CD1c-positive myeloid dendritic cell (primary cell): ENCODE measurements at regions not wholly inside any gene's neighbourhood (a gene's known extent, or its start where the extent isn't known, plus 50 kb on each side); places are given as distances from the start of the nearest gene placed in this dataset.

ENCODE experiments used
- DNase-seq: peaks from one replicate; pipeline ENCODE4 v3.0.0-alpha.2; 2016; ENCODE audit errors: extremely low spot score

DNA sequence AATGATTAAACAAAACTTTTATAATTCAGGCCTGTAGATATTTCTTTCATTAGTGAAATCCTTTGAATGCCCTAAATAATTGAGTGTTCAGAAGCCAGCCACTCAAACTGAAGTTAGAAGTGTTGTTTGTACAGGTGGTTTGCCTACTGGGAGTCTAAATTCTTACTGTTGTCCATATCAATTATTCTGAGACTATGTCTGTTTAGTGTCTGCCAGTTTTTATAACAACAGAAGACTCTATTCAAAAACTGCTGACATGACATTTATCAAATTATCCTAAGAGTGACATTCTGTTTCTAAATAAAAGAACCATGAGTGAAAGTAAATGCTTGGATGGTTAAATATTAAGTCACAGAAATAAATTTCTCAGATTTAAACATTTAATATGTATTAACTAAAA lies 375.1 kb downstream of the FAT4 start:
- no peak for DNase-seq

GRCh38 chr4:125693228-125693627 lies 378.5 kb downstream of the FAT4 start:
- DNase-seq = no peak

DNA sequence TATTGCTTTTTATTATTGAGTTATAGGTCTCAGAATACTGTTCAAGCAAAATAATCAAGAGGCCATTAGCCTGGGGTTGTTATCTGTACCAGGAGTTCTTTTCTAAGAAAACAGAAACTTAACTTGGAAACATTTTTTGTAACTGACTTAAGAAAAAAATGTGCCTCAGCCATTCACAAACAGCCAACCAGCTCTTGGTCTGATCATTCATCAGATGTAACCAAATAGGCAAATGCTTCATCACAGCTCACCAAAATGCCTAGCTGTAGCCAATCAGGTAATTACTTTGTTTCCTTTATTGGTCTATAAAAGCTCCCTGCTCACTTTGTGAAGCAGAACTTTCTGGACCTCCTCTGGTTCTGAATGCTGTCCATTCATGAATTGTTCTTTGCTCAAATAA lies 387.7 kb downstream of the FAT4 start:
- DNase-seq = no peak

- DNase-seq = no peak
Measured at GRCh38 chr4:125703443-125703842, 388.7 kb downstream of the FAT4 start.

DNA sequence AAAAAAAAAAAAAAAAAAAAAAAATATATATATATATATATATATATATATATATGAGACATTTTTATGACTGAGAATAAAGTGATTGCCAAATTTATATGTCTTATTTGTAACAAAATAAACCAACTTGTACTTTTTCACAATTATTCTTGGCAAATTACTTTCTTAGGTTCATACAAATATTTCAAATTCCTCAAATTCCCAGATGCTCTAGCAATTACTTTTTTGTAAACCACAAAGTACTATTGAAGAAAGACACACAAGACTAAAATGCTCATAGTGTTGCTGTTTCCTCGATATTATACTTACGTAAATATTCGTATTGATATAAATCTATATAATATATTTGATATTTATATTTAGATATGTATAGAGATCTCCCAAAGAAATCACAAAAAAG lies 390.0 kb downstream of the FAT4 start:
- no peak for DNase-seq

DNA sequence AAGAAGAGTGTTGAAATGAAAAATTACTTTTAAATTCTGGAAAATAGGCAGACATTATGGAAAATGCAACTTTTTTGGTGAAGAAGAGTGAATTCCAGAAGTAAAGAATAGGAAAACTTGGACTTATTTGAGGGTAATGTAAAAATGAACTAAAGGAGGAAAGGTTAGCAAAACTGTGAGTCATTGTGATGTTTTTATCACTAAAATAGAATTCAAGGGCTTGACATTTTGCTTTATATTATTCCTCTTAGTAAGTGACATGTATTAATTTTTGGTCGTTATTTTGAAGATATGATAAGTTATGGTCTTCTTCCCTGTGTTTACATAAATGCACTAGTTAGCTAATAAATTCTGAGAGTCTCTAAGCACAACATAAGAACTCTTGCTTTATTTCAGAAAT lies 390.9 kb downstream of the FAT4 start:
- DNase-seq = no peak

DNA sequence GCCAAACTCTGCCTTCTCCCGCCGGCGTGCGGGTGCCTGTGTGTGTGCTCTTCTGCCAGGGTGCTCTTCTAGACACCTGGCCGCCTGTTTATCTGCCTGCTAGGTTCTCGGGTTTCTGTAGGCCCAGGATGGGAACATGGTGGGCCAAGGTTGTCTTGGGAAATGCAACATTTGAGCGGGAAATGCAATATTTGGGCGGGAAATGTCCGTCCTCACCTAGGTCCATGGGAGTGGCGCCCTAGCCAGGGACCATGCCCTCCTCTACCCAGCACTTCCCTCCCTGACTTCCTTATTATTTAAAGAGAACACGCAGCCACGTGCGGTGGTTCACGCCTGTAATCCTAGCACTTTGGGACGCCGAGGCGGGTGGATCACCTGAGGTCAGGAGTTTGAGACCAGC lies 392.6 kb downstream of the FAT4 start:
- DNase-seq = no peak

GRCh38 chr4:125710766-125711165 lies 396.0 kb downstream of the FAT4 start:
- DNase-seq = no peak

GRCh38 chr4:125714049-125714448 lies 399.3 kb downstream of the FAT4 start:
- no peak for DNase-seq

- DNase-seq = no peak
Measured at GRCh38 chr4:125714845-125715244, 400.1 kb downstream of the FAT4 start.

- DNase-seq = no peak
Measured at GRCh38 chr4:125719987-125720386, 405.2 kb downstream of the FAT4 start.

- no peak for DNase-seq
Measured at GRCh38 chr4:125722009-125722408, 407.3 kb downstream of the FAT4 start.

DNA sequence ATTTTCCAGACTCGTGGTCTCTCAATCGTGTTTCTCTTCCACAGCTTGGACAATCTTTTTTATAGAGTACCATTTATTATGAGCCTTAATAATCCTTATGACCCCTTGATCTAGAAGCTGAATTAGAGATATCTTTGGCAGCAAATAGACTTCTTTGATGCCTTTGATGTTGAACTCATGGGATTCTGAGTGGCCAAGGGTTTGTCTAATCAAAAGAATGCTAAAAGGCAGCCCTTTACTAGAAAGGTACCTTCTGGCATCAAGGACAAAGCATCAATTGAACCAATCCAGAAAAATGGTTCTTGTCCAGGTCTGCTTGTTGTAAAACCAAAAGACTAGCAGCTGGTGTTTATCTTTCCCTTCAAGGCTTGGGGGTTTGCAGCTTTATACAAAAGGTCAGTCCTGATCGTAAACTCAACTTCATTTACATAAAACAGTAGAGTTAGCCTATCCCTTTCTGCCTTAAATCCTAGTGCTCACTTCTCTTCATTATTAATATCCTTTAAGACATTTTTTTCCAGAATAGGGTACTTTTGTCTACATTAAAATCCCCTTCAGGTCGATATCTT lies 411.3 kb downstream of the FAT4 start:
- DNase-seq = no peak

GRCh38 chr4:125727931-125728330 lies 413.2 kb downstream of the FAT4 start:
- no peak for DNase-seq

DNA sequence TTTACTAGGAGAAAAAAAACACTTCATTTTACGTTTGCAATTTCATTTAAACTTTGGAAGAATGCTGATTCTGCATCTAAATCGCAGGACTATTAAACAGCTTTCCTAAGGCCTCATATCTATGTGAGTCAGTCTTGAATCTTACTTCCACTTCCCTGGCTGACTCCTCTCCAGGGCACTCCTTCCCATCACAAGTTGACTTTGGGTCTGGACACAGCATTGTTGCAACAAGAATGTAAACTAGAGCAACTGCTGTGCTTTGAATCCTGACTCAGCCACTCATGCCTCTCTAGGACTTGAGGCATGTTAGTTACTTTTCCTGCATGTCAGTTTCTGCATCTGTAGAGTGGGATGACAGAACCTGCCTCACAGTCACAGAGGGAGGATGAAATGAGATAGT lies 413.8 kb downstream of the FAT4 start:
- DNase-seq = no peak

- DNase-seq = no peak
Measured at GRCh38 chr4:125729171-125729570, 414.4 kb downstream of the FAT4 start.

- DNase-seq = no peak
Measured at GRCh38 chr4:125732632-125733031, 417.9 kb downstream of the FAT4 start.

DNA sequence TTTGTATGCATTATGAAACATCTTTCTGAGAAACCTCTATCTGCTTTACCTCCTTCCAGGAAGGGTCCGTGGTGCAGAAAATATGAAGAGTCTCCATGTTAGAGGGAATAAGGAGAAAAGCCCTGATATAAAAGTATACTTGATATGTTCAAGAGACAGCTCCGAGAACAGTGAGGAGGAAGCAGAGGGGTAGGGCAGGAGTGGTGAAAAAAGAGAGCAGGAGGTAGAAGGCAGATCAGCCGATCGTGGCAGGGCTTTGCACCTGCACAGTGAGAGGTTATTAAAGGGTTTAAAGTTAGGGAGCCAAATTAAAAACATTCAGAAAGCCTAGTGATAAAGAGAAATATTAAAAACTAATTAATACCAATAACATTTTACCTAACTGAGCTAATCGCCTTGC lies 419.7 kb downstream of the FAT4 start:
- no peak for DNase-seq

DNA sequence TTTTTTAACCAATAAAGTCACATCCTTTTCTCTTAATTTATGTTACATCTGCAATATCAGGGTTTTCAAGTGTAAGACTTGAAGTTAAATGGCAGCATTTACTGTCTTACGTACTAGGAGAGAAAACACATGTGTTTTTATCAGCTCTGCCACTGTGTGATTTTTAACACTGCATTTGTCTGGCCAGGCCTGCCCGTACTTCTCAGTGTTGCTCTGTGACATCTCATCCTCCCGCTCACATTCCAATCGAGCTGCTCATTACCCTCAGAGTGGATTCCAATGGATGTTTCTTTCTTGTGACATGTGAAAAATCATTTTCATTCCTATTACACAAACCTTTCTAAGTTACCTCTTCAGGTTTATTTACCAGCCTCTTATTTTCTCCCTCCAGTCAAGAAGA lies 420.3 kb downstream of the FAT4 start:
- no peak for DNase-seq

GRCh38 chr4:125736057-125736456 lies 421.3 kb downstream of the FAT4 start:
- no peak for DNase-seq

DNA sequence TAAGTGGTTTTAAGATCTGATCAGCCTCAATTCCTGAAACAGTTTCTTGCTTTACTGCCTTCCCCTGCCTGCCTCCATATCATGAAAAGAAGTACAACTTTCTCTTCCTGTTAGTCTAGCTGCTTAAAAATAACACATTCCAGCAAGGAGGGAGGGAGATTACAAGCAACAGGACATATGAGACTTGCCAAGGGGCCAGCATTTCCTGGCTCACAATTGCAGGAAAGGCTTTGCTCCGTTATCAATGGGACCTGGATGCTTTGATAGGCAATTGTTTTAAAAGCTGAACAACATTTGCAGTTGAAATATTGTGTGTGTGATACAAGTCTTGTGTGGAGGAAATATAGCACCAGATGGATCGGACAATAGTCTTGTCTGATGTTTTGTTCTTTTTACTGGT lies 425.0 kb downstream of the FAT4 start:
- DNase-seq = no peak

DNA sequence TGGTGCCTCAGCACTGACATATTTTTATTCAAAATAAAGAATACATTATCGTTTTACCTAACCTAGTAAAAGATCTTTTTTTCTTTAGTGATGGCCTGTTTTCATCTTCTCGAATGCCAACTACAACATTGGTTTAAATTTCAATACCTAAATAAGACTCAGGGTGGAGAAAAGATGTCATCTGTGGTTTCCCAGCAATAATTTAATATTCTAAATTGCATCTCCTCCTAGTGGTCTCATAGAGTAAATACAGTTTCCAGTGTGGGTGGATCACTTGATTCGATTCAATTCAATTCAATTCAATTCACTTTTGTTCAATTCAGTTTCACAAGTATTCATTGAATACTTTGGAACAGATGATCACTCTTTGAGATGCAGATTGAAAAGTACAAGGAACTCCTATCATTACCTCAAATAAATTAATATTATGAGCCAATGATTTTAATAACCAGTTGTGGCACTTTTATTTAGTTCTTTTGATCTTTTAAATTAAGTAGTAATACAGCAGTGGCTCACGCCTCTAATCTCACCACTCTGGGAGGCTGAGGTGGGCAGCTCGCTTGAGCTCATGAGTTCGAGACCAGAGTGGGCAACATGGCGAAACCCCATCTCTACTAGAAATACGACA lies 427.2 kb downstream of the FAT4 start:
- DNase-seq = no peak

GRCh38 chr4:125744891-125745364 lies 430.2 kb downstream of the FAT4 start:
- DNase-seq = no peak

GRCh38 chr4:125749354-125749753 lies 434.6 kb downstream of the FAT4 start:
- DNase-seq = no peak
